GM06990 (cell line): ENCODE measurements at regions not wholly inside any gene's neighbourhood (a gene's known extent, or its start where the extent isn't known, plus 50 kb on each side); places are given as distances from the start of the nearest gene placed in this dataset.

Experiments
- DNase-seq: peaks from one replicate; pipeline ENCODE4 v3.0.0-alpha.2; 2011; ENCODE audit not compliant: insufficient read length; ENCODE audit errors: extremely low read depth
- H3K27me3 ChIP-seq: replicated peaks from 2 replicates; pipeline ENCODE4 v1.6.0; 2011; ENCODE audit warnings: low read length; ENCODE audit not compliant: control insufficient read depth, insufficient read depth
- H3K36me3 ChIP-seq: 2 replicates; pipeline ENCODE4 v1.5.1; 2011; ENCODE audit warnings: low read length; ENCODE audit not compliant: control insufficient read depth, insufficient read depth
- H3K4me3 ChIP-seq: replicated peaks from 2 replicates; pipeline ENCODE4 v1.5.1; 2011; ENCODE audit warnings: low read depth, mild to moderate bottlenecking, control low read depth, low read length
- TF ChIP-seq, protein P1 (sequence below): IDR thresholded peaks from 2 replicates; pipeline ENCODE4 v1.5.1; 2011; ENCODE audit warnings: low read length, control low read depth, mild to moderate bottlenecking, inconsistent platforms; ENCODE audit not compliant: insufficient read depth, poor library complexity, severe bottlenecking

- TF ChIP-seq, protein P1, sequence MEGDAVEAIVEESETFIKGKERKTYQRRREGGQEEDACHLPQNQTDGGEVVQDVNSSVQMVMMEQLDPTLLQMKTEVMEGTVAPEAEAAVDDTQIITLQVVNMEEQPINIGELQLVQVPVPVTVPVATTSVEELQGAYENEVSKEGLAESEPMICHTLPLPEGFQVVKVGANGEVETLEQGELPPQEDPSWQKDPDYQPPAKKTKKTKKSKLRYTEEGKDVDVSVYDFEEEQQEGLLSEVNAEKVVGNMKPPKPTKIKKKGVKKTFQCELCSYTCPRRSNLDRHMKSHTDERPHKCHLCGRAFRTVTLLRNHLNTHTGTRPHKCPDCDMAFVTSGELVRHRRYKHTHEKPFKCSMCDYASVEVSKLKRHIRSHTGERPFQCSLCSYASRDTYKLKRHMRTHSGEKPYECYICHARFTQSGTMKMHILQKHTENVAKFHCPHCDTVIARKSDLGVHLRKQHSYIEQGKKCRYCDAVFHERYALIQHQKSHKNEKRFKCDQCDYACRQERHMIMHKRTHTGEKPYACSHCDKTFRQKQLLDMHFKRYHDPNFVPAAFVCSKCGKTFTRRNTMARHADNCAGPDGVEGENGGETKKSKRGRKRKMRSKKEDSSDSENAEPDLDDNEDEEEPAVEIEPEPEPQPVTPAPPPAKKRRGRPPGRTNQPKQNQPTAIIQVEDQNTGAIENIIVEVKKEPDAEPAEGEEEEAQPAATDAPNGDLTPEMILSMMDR: no peak
- no peaks in the 10 kb centered on the region for H3K27me3 ChIP-seq
- DNase-seq: no peak
- no peak overlapping the region for H3K4me3 ChIP-seq
- H3K36me3 ChIP-seq: no peaks in the 10 kb centered on the region
Observed at GRCh38 chr4:185966549-185966948, 102.4 kb upstream of the TLR3 start.

DNA sequence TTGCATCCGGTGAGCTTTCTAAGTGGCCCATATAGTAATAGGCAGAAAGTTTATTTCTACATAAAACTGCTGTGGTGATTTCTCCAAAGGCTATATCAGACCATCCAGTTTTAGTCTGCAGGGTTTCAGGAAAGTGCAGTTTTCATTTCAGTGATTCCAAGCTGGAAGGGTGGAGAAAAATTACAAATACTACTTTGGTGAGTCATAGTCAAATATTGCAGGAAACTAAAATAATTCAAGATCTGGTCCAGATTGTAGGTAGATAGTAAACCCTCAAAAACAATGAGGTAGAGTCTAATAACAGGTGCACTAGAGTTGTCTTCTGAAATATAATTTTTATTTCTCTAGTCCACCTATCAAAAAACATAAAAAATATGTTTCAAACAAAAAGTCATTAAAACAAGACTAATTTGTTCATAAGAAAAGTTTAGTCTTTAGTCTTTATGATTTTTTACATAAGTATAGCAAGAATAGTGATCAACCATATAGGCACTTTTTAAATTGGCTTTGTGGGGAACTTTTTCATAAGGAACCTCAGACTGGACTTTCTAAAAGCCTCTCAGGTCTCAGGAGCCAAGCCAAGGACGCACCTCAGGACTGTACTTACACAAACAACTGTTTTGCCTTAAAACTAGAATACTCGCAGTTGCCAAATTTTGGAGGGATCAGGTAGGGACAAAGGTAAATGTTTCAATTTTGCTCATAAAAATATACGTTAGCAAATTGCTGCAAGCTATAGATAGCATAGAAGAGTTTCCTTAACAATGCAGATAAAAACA lies 101.8 kb upstream of the TLR3 start:
- TF ChIP-seq, protein P1: no peak
- no peak for DNase-seq
- H3K36me3 ChIP-seq: no peaks in the 10 kb centered on the region
- H3K4me3 ChIP-seq: no peak overlapping the region
- no peaks in the 10 kb centered on the region for H3K27me3 ChIP-seq

- no peak for DNase-seq
- TF ChIP-seq, protein P1: no peak
- H3K4me3 ChIP-seq: no peak overlapping the region
- no peaks in the 10 kb centered on the region for H3K27me3 ChIP-seq
- H3K36me3 ChIP-seq: no peaks in the 10 kb centered on the region
Observed at GRCh38 chr4:185969657-185970056, 99.3 kb upstream of the TLR3 start.

DNA sequence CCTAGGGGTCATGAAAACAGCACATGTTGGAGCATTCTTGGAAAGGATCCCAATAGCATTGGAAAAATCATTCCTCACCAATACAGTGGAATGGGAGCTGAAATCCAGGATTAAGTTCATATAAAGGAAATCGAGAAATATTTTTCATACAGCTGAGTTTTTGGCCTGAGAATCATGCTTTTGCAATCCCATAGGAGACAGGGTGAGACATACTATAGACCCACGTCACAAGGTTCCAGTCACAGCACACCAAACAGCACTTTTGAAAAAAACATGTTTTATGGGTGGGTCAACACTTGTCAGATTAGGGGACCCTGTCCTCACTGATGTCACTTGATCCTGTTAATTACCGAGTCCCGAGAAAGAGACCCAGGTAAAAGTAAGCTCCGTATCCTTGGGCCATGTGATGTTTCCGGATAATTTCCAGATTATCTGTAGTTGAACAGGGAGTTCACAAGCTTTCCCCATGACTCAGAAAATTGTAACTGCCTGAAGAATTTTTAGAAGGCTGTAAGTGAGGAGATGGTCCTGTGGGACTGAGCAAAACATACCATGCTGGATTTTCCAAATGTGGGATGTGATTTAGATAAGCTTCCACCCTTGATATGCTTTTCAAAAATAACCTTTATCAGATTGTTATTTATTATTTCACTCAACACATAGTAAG lies 80.9 kb upstream of the TLR3 start:
- no peak for DNase-seq
- Histone ChIP-seq H3K4me3 (no peak overlapping the region), H3K36me3 (no peaks in the 10 kb centered on the region), H3K27me3 (no peaks in the 10 kb centered on the region)
- TF ChIP-seq, protein P1: no peak

GRCh38 chr4:185991770-185992169 lies 77.2 kb upstream of the TLR3 start:
- TF ChIP-seq, protein P1: no peak
- H3K36me3 ChIP-seq: no peaks in the 10 kb centered on the region
- no peaks in the 10 kb centered on the region for H3K27me3 ChIP-seq
- no peak for DNase-seq
- no peak overlapping the region for H3K4me3 ChIP-seq
